ENCODE measurements at regions not wholly inside any gene's neighbourhood (a gene's known extent, or its start where the extent isn't known, plus 50 kb on each side); places are given as distances from the start of the nearest gene placed in this dataset.

DNA sequence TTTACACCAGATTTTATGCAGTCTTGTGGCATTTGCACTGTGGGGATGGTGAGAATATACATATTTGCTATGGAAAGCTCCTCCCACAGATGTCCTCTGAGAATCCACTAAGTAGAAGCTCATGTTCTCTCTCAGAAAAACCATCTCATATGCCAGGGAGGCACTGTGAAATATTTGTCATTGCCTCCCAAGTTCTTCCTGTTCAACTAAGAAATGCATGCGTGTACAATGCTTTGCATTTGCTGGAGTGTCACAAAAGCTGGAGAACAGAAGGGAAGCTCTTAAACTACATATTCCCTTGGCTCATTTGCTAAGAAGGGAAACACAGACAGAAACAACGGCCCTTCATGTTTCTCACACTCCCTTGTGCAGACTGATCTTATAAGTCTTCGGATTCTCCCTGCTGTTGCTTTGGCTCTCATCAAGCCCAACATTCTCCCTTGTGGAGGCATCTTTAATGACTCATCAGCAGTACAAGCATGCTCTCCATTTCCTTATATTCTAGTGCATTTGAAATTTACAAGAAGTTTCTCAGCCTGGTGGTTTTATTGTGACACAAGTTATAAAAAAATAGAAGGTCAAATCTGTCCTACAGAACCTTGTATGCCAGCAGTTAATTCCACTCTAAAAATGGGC is 220.6 kb downstream of the TRIM36 start:
- no peaks in the 10 kb centered on the region for H3K36me3 Mint-ChIP-seq
- 86% methylated on average over 1 of the region's 3 CpGs for WGBS (ENCODE audit: insufficient coverage)
- H3K27ac Mint-ChIP-seq: no peak overlapping the region

DNA sequence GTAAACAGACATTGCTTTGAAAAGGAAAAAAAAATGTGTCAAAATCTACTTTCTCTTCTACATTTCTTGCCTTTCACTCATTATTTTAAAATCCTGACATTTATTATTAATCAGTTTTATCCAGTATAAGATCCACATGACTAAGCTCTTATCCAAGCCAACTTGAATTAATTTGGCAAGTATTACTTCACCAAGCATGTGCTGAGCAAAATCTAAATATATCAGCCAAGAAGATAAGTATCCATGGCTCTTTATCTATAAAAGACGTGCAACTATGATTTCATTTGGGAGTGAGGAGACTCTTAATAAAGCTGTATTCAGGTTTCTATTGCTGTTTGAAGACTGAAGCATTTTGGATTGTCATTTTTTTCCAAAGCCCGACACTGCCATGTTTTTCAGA is 221.3 kb downstream of the TRIM36 start:
- no peaks in the 10 kb centered on the region for H3K79me2 ChIP-seq (ENCODE audit: insufficient read depth, low read length)
- intact Hi-C loops (cut with micrococcal nuclease): no loop called here
- peaks cover 0 to 2% of the 10 kb centered on the region in 2 donors for H3K9me3 ChIP-seq (replicated peaks in 1 of 2; ENCODE audit: control insufficient read depth in 1 of 2, insufficient read depth in 1 of 2, low read length in 2 of 2)
- H4K20me1 ChIP-seq (ENCODE audit: insufficient read depth, low read length): no peaks in the 10 kb centered on the region
- no CpG with 5 or more reads among the region's 2 CpGs for WGBS (ENCODE audit: insufficient coverage)
- no peaks in the 10 kb centered on the region for H3K27me3 Mint-ChIP-seq (ENCODE audit: low read depth in 3 of 3)
- peaks cover 0 to 13% (median 3%) of the 10 kb centered on the region in 7 donors for H3K9me3 Mint-ChIP-seq
- no peak overlapping the region for H3K4me3 Mint-ChIP-seq
- H3K4me3 ChIP-seq (replicated peaks in 1 of 3; ENCODE audit: low read depth in 2 of 3, low read length in 3 of 3): no peak overlapping the region
- H3K36me3 Mint-ChIP-seq: no peaks in the 10 kb centered on the region
- H3K4me2 ChIP-seq (replicated peaks; ENCODE audit: extremely low read depth, low read length, poor library complexity, severe bottlenecking): no peak overlapping the region
- TF ChIP-seq, protein P1, sequence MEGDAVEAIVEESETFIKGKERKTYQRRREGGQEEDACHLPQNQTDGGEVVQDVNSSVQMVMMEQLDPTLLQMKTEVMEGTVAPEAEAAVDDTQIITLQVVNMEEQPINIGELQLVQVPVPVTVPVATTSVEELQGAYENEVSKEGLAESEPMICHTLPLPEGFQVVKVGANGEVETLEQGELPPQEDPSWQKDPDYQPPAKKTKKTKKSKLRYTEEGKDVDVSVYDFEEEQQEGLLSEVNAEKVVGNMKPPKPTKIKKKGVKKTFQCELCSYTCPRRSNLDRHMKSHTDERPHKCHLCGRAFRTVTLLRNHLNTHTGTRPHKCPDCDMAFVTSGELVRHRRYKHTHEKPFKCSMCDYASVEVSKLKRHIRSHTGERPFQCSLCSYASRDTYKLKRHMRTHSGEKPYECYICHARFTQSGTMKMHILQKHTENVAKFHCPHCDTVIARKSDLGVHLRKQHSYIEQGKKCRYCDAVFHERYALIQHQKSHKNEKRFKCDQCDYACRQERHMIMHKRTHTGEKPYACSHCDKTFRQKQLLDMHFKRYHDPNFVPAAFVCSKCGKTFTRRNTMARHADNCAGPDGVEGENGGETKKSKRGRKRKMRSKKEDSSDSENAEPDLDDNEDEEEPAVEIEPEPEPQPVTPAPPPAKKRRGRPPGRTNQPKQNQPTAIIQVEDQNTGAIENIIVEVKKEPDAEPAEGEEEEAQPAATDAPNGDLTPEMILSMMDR (IDR thresholded peaks at IDR 0.05): no peak
- no peak overlapping the region for H3K9ac ChIP-seq (ENCODE audit: insufficient read depth, low read length, poor library complexity, severe bottlenecking)
- H3K4me1 Mint-ChIP-seq: no peaks in the 10 kb centered on the region
- H3K4me1 ChIP-seq (ENCODE audit: control insufficient read depth in 1 of 2, insufficient read depth in 2 of 2, low read length in 2 of 2): no peaks in the 10 kb centered on the region
- H3K27me3 ChIP-seq (ENCODE audit: control insufficient read depth in 2 of 2, insufficient read depth in 2 of 2, low read length in 2 of 2): no peaks in the 10 kb centered on the region
- H2AFZ ChIP-seq (ENCODE audit: insufficient read depth, low read depth, low read length, poor library complexity, severe bottlenecking): no peak overlapping the region
- DNase-seq: no peak
- H3K27ac ChIP-seq (ENCODE audit: low read depth in 1 of 2, low read length in 2 of 2): no peak overlapping the region
- H3K27ac Mint-ChIP-seq: no peak overlapping the region
- H3K36me3 ChIP-seq (replicated peaks in 1 of 2; ENCODE audit: control insufficient read depth in 1 of 2, insufficient read depth in 2 of 2, low read length in 2 of 2): no peaks in the 10 kb centered on the region

More for the DNA sequence above, 220.6 kb downstream of the TRIM36 start:
- H3K4me2 ChIP-seq (replicated peaks; ENCODE audit: extremely low read depth, low read length, poor library complexity, severe bottlenecking): no peak overlapping the region
- Mint-ChIP-seq H3K27me3 (ENCODE audit: low read depth in 3 of 3) (no peaks in the 10 kb centered on the region), H3K9me3 (peaks cover 0 to 10% (median 2%) of the 10 kb centered on the region in 7 donors), H3K4me3 (no peak overlapping the region), H3K4me1 (peaks cover 5% of the 10 kb centered on the region)
- no peak overlapping the region for H3K27ac ChIP-seq (ENCODE audit: low read depth in 1 of 2, low read length in 2 of 2)
- intact Hi-C loops (cut with micrococcal nuclease): no loop called here
- no peaks in the 10 kb centered on the region for H3K36me3 ChIP-seq (replicated peaks in 1 of 2; ENCODE audit: control insufficient read depth in 1 of 2, insufficient read depth in 2 of 2, low read length in 2 of 2)
- no peak overlapping the region for H3K9ac ChIP-seq (ENCODE audit: insufficient read depth, low read length, poor library complexity, severe bottlenecking)
- no peaks in the 10 kb centered on the region for H3K4me1 ChIP-seq (ENCODE audit: control insufficient read depth in 1 of 2, insufficient read depth in 2 of 2, low read length in 2 of 2)
- DNase-seq: no peak
- H3K27me3 ChIP-seq (ENCODE audit: control insufficient read depth in 2 of 2, insufficient read depth in 2 of 2, low read length in 2 of 2): no peaks in the 10 kb centered on the region
- no peak overlapping the region for H2AFZ ChIP-seq (ENCODE audit: insufficient read depth, low read depth, low read length, poor library complexity, severe bottlenecking)
- no peaks in the 10 kb centered on the region for H3K79me2 ChIP-seq (ENCODE audit: insufficient read depth, low read length)
- TF ChIP-seq, protein P1 (IDR thresholded peaks at IDR 0.05): no peak
- no peak overlapping the region for H3K4me3 ChIP-seq (replicated peaks in 1 of 3; ENCODE audit: low read depth in 2 of 3, low read length in 3 of 3)
- no peaks in the 10 kb centered on the region for H4K20me1 ChIP-seq (ENCODE audit: insufficient read depth, low read length)
- H3K9me3 ChIP-seq (replicated peaks in 1 of 2; ENCODE audit: control insufficient read depth in 1 of 2, insufficient read depth in 1 of 2, low read length in 2 of 2): no peaks in the 10 kb centered on the region
